Mucosa of rectum (tissue), 2 donors: ENCODE measurements at regions not wholly inside any gene's neighbourhood (a gene's known extent, or its start where the extent isn't known, plus 50 kb on each side); places are given as distances from the start of the nearest gene placed in this dataset.

Experiments used
- H3K27ac ChIP-seq, 2 donors: one replicate each; pipeline ENCODE4 v1.7.0; 2013; ENCODE audit warnings: inconsistent platforms in 2 of 2, low read depth in 2 of 2, low read length in 2 of 2
- H3K27me3 ChIP-seq, 2 donors: one replicate each; pipeline ENCODE4 v1.7.0; 2013; ENCODE audit warnings: low read length in 2 of 2; ENCODE audit not compliant: control insufficient read depth in 2 of 2, insufficient read depth in 2 of 2
- H3K36me3 ChIP-seq, 2 donors: one replicate each; pipeline ENCODE4 v1.7.0; 2013; ENCODE audit warnings: low read length in 2 of 2; ENCODE audit not compliant: control insufficient read depth in 2 of 2, insufficient read depth in 2 of 2
- H3K4me1 ChIP-seq, 2 donors: one replicate each; pipeline ENCODE4 v1.7.0; 2013; ENCODE audit warnings: low read length in 2 of 2, mild to moderate bottlenecking in 1 of 2; ENCODE audit not compliant: control insufficient read depth in 2 of 2, insufficient read depth in 2 of 2
- H3K4me3 ChIP-seq, 2 donors: one replicate each; pipeline ENCODE4 v1.7.0; 2013; ENCODE audit warnings: low read length in 2 of 2
- H3K9ac ChIP-seq, 2 donors: one replicate each; pipeline ENCODE4 v1.7.0; 2013; ENCODE audit warnings: low read length in 2 of 2, low read depth in 1 of 2, mild to moderate bottlenecking in 1 of 2
- H3K9me3 ChIP-seq, 2 donors: one replicate each; pipeline ENCODE4 v1.7.0; 2013; ENCODE audit warnings: low read length in 2 of 2; ENCODE audit not compliant: control insufficient read depth in 2 of 2
- donor health status: healthy.
- donor health status: Normal muscosa, but diverticular disease.

DNA sequence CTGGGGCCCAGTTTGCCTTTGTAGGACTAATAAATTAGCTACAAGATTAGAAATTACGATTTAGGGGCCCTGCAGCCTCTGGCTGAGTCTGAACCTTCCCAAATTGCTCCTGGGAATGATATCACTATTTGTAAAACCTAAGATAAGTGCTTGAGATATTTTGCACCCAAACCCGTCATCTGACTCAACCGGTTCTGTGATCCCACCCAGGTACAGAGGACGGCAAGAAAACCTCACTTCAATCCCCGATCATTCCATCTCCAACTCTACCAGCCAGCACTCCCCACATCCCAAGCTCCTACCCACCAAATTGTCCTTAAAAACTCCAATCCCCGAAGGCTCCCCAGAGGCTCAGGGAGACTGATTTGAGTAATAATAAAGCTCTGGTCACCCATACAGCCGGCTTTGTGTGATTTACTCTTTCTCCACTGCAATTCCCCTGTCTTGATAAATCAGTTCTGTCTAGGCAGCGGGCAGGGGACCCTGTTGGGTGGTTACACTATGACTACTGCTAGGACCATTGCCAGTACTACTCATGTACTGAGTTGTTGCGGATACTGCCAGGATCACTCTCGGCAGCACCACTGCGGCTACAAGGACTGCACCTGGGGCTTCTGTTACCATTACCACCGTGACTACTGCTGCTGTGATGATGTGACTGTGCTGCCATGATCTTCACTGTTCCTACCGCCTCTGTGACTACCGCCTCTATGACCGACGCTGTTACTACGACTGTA is 73.1 kb downstream of the IRF8 start:
- Histone ChIP-seq H3K4me1 (peaks cover 20 to 22% of the 10 kb centered on the region in 2 donors), H3K9ac (no peak overlapping the region), H3K27ac (no peak overlapping the region), H3K4me3 (no peak overlapping the region), H3K9me3 (no peaks in the 10 kb centered on the region), H3K36me3 (no peaks in the 10 kb centered on the region), H3K27me3 (peaks cover 0 to 3% of the 10 kb centered on the region in 2 donors)

GRCh38 chr16:85974428-85975375 is 75.7 kb downstream of the IRF8 start:
- Histone ChIP-seq H3K9me3 (no peaks in the 10 kb centered on the region), H3K4me1 (peaks cover 20 to 26% of the 10 kb centered on the region in 2 donors), H3K27me3 (peaks cover 0 to 3% of the 10 kb centered on the region in 2 donors), H3K36me3 (no peaks in the 10 kb centered on the region), H3K4me3 (peak overlapping the region; percentile 26 to 67), H3K27ac (peak overlapping the region; percentile 84 to 95), H3K9ac (peak overlapping the region; percentile 37 to 56)

DNA sequence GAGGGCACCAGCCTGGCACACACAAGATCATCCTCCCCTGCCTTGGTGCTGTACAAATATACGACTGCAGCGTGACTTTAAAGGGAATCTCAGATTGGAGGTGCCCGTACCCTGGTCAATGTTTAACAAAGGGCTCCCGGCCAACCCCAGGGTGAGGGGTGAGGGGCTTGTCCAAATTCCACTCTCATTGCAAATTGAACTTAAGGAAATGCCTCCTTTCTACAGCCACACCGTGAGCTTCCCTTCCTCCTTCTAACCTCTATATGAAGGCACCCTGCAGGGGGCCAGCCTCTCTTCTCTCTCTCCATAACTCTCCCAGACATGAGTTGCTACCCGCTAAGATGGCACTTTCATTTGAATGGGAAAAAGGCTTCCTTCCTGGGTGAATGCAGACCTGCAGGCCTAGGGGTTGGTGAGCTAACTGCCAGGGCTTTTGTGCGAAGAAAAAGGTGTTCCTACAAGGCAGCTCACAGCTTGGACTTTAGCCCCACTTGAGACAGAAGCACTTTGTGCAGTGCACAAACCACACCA is 76.6 kb downstream of the IRF8 start:
- peaks cover 0 to 3% of the 10 kb centered on the region in 2 donors for H3K27me3 ChIP-seq
- H3K4me1 ChIP-seq, result peaks cover 20 to 33% of the 10 kb centered on the region in 2 donors
- peak overlapping the region; percentile 84 to 95 for H3K27ac ChIP-seq
- H3K4me3 ChIP-seq, result peak overlapping the region; percentile 26 to 67
- H3K36me3 ChIP-seq, result no peaks in the 10 kb centered on the region
- no peaks in the 10 kb centered on the region for H3K9me3 ChIP-seq
- H3K9ac ChIP-seq, result peak overlapping the region; percentile 28 to 56

- Histone ChIP-seq H3K27ac (no peak overlapping the region), H3K9ac (no peak overlapping the region), H3K4me1 (peaks cover 18 to 36% of the 10 kb centered on the region in 2 donors), H3K36me3 (no peaks in the 10 kb centered on the region), H3K27me3 (peaks cover 0 to 3% of the 10 kb centered on the region in 2 donors), H3K4me3 (no peak overlapping the region), H3K9me3 (no peaks in the 10 kb centered on the region)
Observed at GRCh38 chr16:85978291-85978775, 79.4 kb downstream of the IRF8 start.

DNA sequence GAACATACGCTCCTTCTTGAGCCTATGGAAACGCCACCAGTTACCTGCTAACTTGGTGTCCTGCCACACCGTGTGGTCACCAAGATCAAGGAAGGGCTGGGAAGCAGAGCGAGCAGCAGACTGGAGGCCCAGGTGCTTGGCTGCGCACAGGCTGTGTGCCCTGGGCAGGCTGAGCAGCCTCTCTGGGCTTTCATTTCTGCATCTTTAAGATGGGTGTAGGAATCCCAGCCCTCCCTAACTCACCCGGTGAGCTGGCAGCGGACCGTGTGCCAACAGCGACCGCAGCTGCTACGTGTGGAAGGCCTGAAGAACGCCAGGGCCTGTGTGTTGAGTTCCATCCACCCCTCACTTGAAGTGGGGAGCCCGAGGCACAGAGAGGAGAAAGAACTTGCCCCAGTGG is 80.0 kb downstream of the IRF8 start:
- no peaks in the 10 kb centered on the region for H3K36me3 ChIP-seq
- H3K4me3 ChIP-seq, result no peak overlapping the region
- H3K4me1 ChIP-seq, result peaks cover 23 to 35% of the 10 kb centered on the region in 2 donors
- H3K27ac ChIP-seq, result no peak overlapping the region
- no peaks in the 10 kb centered on the region for H3K9me3 ChIP-seq
- no peak overlapping the region for H3K9ac ChIP-seq
- H3K27me3 ChIP-seq, result peaks cover 0 to 3% of the 10 kb centered on the region in 2 donors

GRCh38 chr16:85979605-85980004 is 80.6 kb downstream of the IRF8 start:
- peaks cover 29 to 35% of the 10 kb centered on the region in 2 donors for H3K4me1 ChIP-seq
- H3K27me3 ChIP-seq, result peaks cover 0 to 3% of the 10 kb centered on the region in 2 donors
- no peak overlapping the region for H3K4me3 ChIP-seq

GRCh38 chr16:85980686-85981085 is 81.7 kb downstream of the IRF8 start:
- Histone ChIP-seq H3K4me1 (peaks cover 26 to 33% of the 10 kb centered on the region in 2 donors), H3K9me3 (no peaks in the 10 kb centered on the region), H3K27me3 (no peaks in the 10 kb centered on the region), H3K36me3 (no peaks in the 10 kb centered on the region), H3K9ac (no peak overlapping the region), H3K4me3 (no peak overlapping the region), H3K27ac (no peak overlapping the region)

More at GRCh38 chr16:85979605-85980004, 80.6 kb downstream of the IRF8 start:
- H3K9me3 ChIP-seq, result no peaks in the 10 kb centered on the region
- peak overlapping the region in 1 of 2 donors; percentile 1 for H3K27ac ChIP-seq
- H3K9ac ChIP-seq, result no peak overlapping the region
- no peaks in the 10 kb centered on the region for H3K36me3 ChIP-seq

GRCh38 chr16:85981826-85982562 is 83.0 kb downstream of the IRF8 start:
- Histone ChIP-seq H3K36me3 (no peaks in the 10 kb centered on the region), H3K9ac (peak overlapping the region in 1 of 2 donors; percentile 8), H3K4me1 (peaks cover 35 to 37% of the 10 kb centered on the region in 2 donors), H3K4me3 (no peak overlapping the region), H3K9me3 (no peaks in the 10 kb centered on the region), H3K27me3 (no peaks in the 10 kb centered on the region), H3K27ac (peak overlapping the region in 1 of 2 donors; percentile 9)

DNA sequence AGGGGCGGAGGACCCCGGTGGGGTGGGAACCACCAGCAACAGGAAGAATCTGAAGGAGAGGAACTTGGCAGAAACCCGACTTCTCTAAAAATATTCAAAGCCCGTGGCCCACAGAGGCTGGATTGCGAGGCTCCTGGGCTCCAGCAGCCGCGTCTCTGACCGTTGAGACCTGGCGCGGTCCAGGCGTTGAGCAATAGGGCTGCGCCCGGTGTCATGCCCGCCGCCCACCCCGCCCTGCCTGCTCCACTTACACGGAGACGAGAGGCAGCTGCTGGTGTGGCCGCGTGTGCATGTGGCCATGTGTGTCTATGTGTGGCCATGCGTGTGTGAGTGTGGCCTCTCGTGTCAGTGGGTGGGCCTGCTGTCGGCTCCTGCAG is 83.6 kb downstream of the IRF8 start:
- H3K4me3 ChIP-seq, result no peak overlapping the region
- peak overlapping the region in 1 of 2 donors; percentile 38 for H3K27ac ChIP-seq
- H3K4me1 ChIP-seq, result peaks cover 39 to 42% of the 10 kb centered on the region in 2 donors
- no peaks in the 10 kb centered on the region for H3K9me3 ChIP-seq
- H3K27me3 ChIP-seq, result no peaks in the 10 kb centered on the region
- no peaks in the 10 kb centered on the region for H3K36me3 ChIP-seq
- H3K9ac ChIP-seq, result no peak overlapping the region
